HG02678 (cell line): ENCODE measurements at regions not wholly inside any gene's neighbourhood (a gene's known extent, or its start where the extent isn't known, plus 50 kb on each side); places are given as distances from the start of the nearest gene placed in this dataset.
"Not testable (repeated sequence)": the region's sequence is repeated elsewhere in the genome, so short reads cannot be mapped to it uniquely, and the experiment has no call there.

ENCODE experiments used
- ATAC-seq: cut with Tn5 transposase; IDR thresholded peaks from one replicate; pipeline ENCODE4 v1.9.1; 2021; ENCODE audit warnings: mild to moderate bottlenecking, moderate library complexity; ENCODE audit not compliant: unreplicated experiment

DNA sequence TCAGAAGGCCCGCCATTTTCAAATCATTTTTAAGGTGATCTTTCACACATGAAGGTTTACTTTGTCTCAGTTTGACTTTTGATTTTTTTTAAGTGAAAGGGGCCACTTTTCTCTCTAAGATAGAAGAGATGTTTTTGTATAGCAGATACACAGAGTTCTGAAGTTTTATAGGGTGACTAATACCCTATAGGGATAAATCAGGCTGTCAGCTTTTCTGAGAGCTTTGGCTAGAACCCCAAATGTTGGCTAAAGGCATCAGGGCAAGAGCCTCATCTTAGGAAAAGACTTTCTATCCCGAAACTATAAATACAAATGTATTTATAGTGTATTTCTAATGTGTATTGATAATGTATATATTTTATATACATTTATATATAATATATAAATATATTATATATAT lies 181.4 kb downstream of the TBX18 start:
- ATAC-seq = no peak

DNA sequence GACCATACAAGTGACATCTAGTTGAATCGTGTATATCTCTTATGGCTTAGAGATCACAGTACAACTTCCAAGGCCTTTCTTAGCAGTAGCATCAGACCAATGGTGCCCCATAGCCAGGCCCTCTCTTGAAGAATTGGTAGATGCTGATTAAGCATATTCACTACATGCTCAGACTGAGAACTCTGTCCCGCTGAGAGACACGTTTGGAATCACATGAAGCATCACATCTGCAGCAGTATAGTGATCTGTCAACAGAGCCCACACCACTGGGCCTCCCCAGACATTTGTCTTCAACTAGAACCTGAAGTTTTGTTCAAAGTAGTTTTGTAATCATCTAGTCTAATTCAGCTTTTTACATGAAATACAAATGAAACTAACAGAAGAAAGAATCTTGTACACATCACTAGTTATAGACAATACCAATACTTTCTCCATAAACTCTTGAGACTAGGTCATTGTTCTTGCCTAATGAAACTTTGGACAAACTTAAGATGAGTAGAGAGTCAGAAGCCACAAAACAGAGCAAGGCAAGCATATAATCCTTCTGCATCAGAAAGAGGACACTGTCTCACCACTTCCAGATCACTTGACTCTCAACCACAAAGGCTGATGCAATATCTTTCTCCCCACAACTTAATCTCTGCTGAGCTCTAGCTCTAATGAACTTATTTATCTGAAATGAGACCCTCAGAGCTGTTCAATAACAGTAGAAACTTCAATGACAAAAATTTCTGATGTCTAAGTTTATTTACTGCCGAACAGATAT lies 182.7 kb downstream of the TBX18 start:
- ATAC-seq = no peak

DNA sequence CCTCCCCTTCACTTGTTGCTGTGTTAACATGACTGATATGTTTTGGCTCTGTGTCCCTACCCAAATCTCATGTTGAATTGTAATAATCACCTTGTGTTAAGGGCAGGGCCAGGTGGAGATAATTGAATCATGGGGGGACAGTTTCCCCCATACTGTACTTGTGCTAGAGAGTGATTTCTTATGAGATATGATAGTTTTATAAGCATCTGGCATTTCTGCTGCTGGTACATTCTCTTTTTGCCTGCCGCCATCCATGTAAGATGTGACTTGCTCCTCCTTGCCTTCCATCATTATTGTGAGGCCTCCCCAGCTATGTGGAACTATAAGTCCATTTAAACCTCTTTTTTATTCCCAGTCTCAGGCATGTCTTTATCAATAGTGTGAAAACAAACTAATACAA lies 185.0 kb downstream of the TBX18 start:
- no peak for ATAC-seq

DNA sequence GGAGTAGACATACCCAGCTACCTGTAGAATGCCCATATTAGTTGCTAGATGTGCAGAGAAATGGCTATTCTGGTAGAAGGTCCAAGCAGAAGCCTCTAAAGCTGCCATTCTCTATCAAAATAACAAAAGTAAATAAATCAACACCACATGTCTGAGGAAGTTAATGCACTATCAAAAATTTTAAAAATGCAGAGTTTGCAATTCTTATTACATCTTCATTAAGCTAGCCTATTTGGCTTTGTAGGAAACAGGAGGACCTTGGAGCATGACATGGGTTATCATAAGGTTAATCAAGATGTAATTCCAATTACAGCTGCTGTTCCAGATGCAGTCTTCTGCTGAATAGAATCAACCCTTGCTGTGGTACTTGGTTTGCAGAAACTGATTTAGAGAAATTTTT lies 188.4 kb downstream of the TBX18 start:
- ATAC-seq = no peak

DNA sequence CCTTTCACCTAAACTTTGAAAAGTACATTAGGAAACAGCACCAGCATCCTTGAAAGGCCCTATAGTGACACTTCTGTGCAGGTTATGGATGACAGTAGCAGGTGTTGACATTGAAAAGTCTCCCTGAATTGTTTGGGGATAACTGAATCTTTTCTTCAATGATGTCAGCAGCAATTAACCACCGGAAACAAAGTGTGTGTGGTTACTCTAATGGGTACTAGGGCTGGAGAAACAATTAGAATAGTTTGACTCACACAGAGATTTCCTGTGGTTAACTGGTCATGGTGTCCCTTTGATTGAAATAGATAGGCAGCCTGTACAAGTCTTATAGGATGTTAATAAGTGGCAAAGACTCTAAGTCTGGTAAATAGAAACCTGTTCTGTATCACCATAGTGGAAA lies 189.1 kb downstream of the TBX18 start:
- ATAC-seq = peak; percentile 99

DNA sequence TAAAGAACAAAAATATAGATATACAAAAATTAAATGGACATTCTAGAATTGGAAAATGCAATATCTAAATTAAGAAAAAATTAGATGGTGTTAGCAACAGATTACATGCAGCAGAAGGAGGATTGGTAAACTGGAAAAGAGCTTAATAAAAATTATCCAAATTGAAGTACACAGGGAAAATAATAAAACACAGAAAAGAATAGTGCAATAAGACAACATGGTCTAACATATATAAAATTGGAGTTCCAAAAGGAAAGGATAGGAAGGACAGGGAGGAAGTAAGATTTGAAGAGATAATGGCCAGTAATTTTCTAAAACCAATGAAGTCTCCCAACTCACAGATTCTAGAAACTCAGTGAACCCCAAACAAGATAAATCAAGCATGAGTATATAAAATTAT lies 194.5 kb downstream of the TBX18 start:
- ATAC-seq = no peak

DNA sequence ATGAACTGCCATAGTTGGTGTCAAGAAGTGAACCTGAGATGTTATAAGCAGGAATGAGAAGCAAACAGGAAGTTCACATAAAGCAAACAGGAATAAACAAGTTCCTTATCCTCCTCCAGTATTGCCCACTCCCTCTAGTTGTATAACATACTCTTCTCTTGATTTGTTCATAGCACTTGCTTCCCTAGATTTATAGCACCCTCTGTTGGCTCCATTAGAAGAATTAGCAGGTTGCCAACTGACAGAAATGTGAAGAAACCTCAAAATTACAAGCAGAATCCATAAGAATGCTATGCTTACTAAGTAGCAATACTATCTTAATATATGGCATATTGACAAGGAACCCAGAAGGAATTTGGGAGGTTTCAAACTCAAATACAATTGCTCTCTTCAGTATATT lies 195.4 kb downstream of the TBX18 start:
- no peak for ATAC-seq

DNA sequence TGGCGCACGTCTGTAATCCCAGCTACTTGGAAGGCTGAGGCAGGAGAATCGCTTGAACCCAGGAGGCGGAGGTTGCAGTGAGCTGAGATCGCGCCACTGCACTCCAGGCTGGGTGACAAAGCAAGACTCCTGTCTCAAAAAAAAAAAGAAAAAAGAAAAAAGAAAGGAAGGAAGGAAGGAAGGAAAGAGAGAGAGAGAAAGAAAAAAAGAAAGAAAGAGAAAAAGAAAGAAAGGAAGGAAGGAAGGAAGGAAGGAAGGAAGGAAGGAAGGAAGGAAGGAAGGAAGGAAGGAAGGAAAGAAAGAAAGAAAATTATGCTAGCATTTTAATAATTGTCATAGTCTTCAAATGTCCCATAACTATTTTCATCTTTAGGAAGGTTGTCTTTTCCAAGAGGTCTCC lies 198.7 kb downstream of the TBX18 start:
- not testable (repeated sequence) for ATAC-seq

DNA sequence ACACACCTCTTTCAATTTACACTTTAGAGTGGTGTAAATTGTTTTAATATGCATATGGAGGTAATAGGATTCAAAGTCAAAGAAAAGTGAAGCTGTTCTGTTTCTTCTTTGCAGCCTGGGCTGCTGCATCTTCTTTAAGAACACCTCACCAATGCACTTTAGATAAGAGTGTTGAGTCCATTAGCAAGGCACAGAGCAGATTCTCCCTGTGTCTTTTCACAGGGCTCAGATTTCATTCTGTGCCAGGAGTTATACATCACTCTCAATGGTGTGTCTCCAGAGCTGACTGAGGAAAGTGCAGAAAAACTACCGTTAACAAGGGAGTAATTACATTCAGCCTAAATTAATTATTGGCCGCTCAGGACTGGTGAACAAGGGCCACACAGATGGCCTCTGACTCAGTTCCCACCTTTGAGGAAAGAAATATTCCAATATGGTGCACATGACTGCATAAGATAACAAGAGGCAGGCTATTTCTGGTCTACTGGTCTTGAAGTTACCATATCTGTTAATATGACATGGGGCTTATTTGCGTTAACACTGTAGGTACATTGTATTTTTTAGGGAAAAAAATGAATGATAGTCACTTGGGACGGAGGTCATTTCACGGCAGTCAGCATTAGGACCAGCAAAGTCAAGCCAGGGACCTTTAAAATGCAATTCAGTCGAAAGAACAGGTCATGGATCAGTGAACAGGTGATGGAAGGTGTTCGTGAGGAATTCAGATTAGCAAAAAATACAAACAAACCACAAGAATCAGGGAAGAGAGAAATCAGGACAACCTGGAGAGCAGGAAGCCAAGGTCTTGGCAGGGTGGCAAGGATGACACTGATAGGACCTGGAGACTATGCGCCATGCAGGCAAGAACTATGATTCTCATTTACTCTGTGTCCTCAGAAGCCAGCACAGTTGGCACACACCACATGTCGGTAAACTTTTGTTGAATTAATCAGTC lies 203.7 kb downstream of the TBX18 start:
- no peak for ATAC-seq

DNA sequence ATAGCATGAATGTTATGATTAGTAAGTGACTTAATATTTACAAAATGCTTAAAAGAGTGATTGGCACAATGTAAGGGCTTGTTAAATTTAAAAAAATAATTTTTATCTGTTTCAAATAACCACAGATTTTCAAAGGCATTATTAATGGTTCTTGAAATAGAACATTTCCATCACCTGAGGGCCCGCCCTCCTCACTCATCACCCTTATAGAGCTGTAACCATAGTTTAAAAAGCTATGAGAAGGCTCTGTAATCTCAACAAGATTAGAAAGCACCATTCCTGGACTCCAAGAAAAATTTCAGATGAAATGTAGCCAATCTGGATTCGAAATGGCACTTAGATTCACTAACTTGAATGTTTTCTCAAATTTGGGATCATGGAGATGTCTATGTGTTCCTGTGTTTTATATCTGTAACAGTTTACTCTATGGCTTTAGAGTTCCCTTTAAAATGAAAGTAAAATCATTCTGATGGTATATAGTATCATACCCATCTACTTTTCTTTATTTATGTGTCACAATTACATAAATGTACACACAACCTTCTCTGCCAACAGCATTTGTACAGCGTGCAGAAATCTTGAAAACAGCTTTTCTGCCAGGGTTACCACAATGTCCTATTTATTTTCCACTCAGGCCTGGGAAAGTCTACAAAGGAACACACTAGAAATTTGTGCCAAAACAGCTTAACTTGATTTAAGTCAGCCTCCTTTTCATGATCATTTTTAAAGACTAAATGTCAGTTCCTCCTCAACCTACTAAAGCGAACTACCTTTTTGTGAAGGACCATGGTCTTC lies 207.7 kb downstream of the TBX18 start:
- ATAC-seq = no peak

DNA sequence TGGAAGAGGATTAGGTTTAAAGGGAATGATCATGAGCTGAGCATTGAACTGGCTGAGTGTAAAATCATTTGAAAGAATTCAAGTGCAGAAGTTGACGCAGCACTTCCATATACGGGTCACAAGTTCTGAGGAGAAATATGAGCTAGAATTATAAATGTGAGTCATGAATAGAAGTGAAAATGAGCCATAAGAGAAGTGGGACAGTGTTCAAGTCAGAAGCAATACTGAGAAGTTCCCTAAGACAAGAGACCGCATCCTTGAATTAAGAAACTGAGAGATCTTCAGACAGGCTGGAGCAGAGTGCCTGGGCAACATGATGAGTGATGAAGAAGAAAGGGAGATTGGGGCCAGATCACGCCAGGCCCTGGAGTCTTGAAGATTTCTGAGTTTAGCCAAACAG lies 209.7 kb downstream of the TBX18 start:
- ATAC-seq = no peak

DNA sequence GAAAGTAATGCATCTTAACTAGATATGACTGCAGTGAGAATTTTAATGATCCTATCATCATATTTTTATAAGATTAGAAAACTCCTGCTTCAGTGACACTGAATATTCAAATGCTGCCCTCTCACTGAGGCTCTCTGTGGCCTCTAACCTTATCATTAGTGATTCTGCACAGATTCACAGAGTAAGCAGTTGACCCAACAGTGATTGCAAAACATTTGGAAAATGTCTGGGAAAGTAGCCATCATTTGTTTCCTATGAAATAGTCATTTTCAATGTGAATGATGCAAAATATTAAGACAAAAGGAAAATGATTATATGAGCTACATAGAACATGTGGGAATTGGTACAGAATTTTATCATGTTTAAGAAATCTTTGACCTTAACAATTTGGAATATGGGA lies 210.3 kb downstream of the TBX18 start:
- ATAC-seq = no peak

DNA sequence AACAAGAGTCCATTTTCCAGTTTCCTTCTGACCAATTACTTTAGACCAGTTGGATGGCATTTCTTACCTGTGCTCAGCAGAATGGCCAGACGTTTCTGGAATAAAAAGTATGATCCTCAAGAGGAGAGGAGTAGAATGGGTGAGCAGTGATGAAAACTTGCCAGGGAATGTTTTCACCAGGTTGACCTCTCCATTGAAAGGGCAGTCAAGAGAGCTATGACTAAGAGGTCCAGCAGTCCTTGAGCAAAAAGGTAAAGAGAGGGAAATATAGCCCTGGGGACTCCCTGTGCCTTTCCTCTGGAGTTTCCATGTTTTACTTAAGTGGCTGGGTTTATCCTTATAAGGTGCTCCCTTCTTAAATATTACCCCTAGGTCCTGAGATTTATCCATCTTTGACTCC lies 210.9 kb downstream of the TBX18 start:
- no peak for ATAC-seq

DNA sequence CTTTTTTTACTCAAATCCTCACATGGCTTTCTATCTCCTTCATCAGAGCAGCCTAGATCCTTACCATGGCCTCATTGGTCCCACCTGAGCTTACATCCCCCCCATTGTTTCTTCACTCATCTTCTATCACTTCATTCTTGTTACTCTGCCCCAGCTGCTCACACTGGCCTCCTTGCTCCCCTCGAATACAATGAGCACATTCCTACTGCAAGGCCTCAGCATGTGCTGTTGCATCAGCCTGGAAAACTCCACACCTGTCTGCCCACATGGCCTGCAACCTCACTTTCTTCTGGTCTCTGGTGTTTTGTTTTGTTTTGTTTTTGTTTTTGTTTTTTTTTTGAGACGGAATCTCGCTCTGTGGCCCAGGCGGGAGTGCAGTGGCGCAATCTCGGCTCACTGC lies 212.6 kb downstream of the TBX18 start:
- no peak for ATAC-seq

DNA sequence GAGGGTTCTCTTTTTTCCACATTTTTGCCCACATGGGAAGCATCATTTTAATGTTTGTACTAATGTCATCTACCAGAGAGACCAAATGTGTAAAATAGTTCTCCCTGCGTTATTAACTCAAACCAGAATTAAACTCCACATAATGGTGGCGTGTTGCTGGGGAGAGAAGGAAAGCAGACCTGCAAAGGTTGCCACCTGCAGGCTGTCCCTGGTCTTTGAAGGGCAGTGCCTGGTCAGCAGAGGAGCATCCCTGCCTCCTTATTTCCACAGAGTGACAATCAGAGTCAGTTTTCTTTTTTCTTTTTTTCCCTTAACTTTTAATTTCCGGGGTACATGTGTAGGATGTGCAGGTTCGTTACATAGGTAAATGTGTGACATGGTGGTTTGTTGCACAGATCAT lies 214.5 kb downstream of the TBX18 start:
- no peak for ATAC-seq

DNA sequence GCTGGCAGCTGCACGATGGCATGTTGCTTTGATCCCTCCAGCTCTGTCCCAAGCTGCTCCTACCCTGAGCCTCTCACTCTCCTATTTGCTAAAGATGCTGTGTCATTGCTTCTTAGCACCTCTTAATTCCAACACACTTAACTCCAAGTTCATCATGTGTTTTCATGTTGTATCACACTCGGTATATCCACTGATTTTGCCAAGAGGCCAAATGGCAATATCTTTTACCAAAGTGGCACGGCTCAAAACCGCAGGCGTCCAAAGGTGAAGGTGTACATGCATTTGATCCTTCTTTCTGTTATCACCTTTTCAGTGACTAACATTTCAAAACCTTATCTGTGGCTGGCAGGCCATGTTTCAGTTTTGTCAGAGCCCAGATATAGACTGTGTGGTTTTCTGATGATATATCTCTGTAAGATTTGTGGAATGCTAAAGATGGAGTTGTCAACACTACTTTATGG lies 217.0 kb downstream of the TBX18 start:
- no peak for ATAC-seq

DNA sequence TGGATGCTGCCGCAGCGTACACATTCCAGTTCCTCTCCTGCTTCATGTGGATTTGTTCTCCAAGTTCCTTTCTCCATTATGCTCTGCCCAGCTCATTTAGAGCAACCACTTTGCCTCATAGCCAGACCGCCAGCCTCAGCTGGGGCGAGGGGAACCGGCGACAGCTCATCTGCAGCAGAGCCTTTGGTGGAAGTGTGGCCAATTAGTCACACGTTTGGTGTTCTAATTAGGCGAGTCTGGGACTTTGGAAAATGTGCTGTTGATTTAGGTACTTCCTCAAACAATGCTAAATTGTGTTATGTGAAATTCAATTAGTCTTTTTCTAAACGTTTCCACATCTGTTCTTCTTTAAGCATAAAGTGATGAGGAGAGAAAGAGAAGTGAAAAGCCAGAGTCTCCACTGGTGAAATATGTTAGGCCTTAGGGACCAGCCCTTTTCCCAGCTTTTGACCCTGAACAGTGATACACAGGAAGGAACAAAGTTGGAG lies 217.9 kb downstream of the TBX18 start:
- no peak for ATAC-seq

DNA sequence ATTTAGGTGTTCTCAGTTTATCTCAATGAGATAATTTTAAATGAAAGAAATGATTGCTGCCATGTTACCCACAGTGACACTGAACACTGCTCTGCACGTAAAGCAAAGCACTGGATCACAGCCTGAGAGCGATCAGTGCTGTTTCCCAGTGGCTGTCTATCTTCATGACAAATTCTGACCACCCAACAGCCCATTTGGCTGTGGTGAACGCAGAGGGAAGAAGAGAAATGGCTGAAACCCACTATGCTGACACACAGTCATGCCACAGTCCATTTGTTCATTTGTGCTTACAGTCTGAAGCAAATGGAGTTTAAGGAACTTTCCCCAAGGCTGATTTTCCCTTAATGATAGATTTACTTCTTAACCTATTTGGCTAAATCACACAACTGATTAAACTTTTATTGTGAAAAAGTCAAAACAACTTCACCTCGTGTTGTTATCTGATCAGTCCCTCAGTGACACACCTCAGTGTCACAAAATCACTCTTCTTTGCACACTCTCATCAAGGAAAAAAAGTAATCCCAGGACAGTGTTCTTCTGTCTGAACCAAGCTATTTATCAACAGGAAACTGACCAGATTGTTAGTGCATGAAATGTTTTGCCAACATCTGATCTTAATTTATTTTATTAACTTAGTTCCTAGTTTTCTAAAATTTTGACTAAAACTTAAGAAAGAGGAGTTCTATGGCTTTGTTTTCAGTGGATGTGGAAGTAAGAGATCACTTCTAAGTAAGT lies 225.1 kb downstream of the TBX18 start:
- no peak for ATAC-seq

DNA sequence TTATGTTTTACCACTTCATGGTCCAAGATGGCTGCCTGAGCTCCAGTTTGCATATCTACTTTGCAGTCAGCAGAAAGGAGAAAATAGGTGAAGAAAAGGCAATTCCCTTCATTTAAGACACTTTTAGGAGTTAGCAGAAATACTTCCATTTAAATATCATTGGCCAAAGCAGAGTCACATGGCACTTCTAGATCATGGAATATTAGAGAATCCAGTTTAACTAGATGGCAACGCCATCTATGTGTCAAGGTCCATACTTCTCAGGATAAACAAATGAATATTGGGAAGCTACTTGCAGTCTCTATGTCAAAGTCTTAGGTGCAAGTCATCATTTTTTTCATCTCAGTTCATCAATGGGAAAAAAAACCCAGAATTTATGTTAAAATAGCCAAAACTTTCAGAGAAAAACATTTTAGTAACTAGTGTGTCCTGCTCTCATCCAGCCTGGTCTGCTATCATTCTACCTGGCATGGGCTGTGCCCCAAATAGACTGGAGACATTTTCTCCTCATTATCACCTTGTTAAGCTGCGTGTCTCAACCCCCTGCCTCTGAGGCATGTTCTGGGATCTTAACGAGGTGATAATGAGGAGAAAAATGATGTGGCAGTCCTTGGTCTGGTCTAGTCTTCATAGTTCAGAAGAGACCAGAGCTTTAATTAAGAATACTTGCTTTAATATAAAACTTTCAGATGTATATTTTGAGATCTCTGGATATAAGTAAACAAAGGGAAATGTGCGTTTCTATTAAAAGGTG lies 227.3 kb downstream of the TBX18 start:
- ATAC-seq = no peak

DNA sequence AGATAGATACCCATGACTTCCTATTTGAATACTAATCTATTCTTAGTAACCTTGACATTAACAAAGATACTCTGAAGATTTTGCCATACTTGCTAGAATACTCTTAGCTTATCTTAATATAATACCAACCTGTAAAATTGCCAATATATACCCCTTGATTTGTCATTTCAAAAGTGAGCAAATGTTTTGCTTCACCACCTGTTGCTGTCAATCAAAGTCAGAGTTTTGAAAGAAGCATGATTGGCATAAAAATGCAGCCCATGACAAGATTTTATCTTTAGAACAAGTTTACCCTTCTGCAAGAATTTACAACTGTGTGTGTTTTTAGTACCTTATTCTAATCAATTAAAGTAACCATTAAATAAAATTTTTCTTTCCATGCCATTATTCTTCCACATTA lies 236.2 kb downstream of the TBX18 start:
- no peak for ATAC-seq
